RKO (cell line): ENCODE measurements at regions not wholly inside any gene's neighbourhood (a gene's known extent, or its start where the extent isn't known, plus 50 kb on each side); places are given as distances from the start of the nearest gene placed in this dataset.

Source experiments
- DNase-seq: peaks from one replicate; pipeline ENCODE4 v3.0.0-alpha.2; 2016; ENCODE audit warnings: low spot score

DNA sequence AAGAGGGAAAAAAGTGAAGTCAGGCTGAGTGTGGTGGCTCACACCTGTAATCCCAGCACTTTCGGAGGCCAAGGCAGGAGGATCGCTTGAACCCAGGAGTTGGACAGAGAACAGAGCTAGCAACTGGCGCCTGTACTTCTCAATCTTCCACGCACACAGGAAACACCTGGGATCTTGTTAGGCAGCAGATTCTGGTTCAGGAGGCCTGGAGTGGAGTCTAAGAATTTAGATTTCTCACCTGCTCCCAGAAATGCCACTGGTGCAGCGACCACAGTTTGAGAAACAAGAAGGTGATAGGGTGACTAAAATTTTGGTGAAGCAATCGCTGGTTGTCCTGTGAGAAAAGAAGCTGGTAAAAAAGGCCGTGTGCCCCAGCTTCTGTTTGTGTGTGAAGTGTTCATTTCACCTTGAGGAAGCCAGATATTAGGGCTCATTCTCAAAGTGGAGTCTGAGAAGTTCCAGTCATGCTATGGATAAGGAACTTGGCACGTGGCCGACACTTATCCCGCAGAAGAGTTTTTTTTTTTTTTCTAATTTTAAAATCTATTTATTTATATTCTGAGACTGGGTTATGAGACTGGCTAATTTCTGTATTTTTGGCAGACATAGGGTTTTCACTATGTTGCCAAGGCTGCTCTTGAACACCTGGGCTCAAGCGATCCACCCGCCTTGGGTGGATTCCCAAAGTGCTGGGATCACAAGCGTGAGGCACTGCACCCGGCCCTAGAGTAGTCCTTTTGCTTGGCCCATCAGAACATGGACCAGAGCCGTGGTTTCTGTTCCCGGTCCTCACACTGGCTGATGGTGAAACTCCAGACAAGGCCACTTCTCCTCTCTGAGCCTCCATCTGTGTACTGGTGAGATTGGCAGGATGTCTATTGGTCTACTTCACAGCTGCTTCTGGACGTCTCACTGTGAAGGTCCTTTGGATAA, 324.6 kb upstream of the PROK2 start:
- DNase-seq = no peak

DNA sequence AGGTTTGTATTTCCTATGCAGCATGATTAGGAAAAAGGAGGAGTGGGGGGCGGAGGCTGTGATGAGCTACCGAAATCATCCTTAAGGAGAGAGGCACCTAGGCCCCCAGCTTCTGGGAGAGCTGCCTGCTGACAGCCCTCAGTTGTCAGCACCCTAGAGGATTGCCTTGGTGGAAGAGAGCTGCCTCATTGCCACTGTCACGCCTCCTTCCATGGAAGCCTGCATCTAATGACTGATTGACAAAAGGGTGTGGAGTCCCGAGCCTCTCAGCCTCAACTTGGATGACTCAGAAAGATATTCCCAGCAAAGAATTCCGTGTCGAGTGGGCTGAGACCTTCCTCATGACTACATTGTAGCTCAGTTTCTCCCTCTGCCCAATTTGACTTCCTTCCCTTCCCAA, 320.4 kb upstream of the PROK2 start:
- DNase-seq = no peak

DNA sequence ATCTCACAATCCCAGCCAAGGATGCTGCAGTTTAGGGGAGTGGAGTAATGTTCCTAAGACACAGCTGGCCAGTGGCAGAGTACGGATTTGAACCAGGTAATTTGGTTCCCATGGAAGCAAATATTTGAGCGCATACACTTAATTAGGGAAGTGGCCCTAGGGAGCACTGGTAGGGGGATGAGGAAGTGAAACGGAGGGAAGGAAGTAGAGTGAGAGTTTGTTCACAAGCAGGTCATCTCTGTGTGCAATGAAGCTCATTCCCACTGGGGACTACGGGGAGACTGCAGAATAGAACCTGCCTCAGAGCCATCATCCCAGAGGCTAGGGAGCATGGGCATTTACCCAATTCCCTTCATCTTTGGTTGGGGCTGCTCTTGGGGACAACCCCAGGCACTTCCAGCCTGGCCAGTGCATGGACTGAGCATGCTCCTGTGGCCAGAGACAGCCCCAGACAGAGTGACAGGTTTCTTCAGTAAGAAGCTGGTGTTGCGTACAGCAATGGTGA, 317.2 kb upstream of the PROK2 start:
- DNase-seq = no peak

DNA sequence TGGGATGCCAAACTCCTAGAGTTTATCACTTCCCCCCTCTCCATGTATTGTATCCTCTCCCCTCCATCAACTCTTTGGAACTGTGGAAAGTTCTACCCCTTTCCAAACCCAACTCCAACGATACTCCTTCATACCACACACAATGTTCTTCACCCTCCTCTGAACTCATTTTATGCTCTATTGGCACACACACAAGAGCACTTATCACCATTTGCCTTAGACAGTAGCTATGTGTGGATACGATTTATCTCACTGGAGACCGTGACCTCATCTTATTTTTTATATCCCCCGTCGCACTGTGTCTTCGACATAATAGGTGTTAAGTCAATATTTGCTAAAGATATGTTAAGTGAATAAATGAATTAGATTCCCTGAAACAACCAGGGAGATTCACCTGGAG, 316.5 kb upstream of the PROK2 start:
- no peak for DNase-seq

DNA sequence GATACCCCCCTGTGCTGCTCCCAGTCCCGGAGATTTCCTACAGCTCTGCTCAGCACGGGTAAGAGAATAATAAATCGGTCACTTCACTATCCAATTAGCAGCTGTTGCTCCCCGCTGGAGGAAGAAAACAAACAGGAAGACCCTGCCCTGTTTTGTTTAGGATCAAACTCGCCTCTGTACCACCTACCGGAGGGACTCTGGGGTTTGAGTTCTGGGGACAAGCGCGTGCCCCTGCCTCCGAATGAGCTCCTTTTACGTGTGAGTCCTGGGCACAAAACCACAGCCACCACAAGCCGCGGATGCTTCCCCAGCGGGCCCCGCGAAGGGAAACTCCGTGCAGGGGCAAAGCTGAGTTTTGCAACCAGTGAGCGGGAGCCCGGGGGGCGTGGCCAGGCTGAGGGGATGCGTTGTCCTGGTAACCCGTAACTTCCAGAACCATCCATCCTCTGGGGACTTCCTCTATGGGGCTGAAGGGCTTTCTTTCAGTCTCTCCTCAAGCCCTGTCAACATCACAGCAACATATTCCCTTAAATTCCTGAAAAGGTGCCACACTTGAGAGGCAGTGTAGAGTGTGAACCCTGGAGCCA, 315.7 kb upstream of the PROK2 start:
- DNase-seq = no peak

DNA sequence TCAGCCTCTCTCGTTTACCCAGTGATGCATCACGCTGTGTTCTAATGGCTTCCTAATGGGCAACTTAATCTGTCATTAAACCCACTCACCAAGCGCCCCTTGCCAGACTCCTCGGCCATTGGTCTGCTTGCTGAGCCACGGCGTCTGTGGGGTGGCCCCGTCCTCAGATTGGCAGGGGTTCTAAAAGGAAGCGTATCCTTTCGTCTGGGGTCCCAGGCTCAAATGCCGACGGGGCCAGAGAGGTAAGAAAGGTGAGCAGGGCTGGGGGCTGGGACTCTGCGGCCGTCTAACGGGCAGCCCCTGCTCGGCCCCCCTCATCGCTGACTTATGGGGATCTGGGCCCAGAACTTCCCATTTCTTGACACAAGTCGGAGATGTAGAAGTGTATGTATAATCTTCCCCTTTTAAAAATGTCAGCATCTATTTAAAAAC, 315.1 kb upstream of the PROK2 start:
- DNase-seq = no peak

DNA sequence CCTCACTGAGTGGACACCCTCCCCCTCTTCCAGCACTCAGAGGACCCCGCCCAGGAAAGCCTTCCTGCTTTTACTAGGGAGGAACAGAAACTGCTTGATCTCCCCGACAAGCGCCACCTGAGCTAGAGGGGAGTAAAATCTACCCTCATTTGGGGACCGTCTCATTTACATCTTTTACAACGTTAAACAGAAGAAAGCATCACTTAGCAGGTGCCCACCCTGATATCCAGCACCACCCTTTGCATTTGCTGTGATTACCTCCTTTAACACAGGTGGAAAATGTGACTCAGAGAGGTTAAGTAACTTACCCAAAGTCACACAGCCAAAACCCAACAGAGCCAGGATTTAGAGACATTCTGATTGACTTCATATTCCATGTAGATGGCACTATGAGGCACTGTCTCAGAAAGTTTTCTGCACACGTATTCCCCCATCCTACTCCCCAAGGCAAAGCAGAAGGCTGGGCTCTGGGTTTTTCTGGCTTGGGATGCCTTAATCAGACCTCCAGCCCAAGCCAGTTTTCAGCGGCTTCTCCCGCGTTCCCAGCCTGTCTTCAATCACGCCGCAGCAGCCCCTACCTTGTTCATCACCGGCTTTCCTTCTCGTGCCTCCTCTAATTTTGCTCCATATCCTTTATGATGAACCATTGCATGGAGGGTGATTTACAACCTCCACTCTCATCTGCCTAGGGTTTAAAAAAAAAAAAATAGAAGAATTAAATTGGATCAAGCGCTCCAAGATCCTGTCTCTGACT, 314.6 kb upstream of the PROK2 start:
- DNase-seq = no peak

DNA sequence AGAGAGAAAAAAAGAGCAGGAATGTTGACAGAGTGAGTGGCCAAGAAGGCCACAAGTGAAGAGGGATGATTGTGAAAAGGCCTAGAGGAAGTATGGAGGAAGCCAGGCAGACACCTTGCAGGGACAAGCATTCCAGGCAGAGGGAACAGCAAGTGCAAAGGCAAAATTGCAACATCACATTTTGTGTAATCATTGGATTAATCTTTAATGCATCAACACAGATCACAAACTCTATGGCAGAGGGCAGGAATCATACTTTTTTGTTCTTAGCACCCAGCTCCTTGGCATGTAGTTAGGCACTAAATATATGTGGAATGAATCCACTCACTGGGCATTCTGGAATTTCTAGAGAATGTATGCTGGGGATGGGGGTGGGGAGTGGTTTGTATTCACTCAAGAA, 312.1 kb upstream of the PROK2 start:
- no peak for DNase-seq

DNA sequence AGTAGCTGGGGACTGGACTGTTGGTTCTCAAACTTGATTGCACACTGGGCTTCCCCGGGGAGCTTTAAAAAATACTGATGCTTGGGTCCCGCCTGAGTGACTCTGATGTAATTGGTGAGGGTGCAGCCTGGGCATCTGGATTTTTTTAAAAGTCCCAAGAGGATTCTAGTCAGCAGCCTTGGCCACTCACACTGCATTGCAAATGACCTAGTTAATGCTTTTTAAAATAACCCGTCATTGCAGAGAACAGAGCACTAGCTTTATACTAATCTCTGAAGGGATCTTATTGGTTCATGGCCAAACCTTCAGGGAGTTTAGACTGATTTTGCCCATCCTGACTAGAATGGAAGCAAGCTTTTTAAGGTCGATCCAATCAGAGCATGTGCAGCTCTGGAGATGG, 310.6 kb upstream of the PROK2 start:
- DNase-seq = no peak

DNA sequence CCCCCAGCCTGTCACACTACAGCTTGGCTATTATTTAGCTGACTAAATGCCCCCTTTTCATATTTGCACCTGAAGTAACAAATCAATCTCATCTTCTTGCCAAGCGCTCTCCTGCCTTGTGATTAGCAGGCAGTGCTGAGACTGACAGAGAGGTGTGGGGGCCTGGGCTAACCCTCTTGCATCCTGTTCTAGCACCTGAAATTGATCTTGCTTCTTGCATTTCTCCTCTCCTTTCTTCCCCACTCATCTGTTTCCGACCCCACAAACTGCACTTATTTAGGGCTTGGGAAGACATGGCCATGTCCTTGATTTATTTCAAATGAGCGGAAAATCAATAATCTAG, 309.0 kb upstream of the PROK2 start:
- DNase-seq = no peak

DNA sequence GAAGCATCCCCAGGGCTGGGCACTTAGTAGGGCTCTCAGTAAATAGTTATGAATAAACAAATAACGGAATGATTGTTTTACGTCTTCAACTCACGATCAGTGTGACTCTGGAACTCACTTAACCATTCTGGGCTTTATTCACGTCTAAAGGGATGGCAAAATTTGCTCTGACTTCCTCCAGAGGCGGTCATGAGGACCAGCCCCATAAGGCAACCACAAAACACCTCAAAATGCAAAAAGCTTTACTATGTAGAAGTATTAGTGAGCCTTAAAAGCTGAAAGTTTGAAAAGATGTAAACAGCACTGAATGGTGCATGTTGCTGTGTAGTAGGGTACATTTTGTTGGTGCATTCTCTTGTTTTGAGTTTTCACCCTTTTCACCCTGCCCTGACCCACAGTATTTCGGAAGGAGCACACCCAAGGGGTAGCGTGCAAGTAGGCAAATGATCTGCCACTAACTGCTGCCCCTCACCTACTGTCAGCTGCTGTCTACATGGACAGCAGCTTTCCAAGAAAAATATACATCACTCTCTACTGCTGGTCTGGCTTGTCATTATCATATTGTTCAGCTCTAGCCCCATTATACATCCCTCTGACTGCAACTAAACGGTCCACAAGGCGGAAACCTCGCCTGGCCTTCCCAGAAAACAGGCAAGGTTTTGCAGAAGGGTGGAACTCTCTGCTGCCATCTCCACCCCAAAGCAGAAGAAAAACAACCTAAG, 308.5 kb upstream of the PROK2 start:
- DNase-seq = no peak

DNA sequence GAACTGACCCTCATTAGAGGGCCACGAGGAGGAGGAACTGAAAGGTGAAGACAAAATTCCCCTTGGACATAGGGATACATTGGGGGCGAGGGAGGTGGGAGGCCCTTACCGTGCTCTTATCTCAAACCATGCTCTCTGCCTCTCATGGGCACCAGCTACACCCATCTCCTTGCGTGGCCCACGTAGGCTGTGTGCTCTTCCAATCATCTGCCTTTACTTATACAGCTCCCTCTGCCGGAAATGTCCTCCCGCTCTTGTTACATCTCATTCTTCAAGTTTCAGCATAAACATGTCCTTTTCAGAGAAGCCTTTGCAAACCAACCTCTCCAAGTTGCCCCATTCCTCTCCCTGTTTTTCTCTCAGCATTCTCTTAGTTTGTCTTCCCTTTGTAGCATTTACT, 307.8 kb upstream of the PROK2 start:
- DNase-seq = no peak

DNA sequence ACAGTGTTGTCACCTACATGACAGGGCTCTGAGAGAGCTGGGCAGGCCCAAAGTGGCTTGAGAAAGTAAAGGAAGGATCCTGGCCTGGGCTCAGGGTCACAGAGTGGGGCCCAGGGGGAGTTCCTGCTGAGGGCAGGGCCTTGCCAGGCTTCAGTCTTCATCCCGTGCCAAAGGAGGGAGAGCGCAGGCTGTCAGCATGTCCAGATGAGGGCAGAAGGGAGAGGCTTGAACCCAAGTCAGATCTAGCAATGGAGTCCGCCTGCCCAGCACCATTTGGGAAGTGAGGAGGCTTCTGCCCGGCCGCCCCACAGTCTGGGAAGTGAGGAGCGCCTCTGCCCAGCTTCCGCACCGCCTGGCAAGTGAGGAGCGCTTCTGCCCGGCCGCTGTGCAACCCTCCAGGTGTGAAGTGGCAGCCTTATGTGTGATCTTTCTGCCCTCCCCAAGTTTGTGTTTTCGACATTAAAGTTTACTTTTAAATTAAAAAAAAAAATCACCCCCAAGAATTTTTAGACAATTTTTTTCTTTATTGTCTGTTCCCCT, 303.6 kb upstream of the PROK2 start:
- DNase-seq = no peak

DNA sequence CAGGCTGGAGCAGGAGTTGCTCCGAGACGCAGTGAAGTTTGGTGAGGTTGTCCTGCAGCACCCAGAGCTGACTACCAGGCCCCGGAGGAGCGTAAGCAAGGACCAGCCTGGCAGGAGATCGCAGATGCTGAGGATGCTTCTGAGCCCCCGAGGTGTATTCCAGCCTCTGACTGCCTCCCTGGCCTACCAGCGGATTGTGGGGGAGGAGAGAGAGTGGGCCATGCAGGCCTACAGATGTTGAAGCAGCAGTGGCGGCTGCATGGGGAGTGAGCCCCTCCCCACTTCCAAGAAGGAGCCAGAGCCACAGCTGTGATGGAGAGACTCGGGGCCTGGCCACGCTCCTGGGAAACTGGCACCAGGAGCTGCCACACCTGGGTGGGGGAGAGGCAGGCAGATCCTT, 302.5 kb upstream of the PROK2 start:
- DNase-seq = no peak

DNA sequence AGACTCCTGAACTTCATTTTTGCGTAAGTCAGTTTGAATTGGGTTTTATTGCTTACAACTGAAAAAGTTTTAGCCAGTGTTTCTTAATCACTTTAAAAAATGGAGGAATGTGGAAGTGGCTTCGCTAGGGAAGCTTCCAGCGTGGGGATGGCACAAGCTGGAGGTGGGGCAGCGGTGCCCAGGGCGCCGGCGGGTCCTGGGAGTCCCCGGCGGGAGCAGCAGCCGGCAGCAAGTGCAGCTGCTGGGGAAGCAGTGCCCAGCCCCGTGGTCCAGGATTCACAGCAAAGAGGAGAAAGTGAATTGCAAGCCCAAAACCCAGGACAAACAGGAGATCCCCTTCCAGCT, 301.8 kb upstream of the PROK2 start:
- no peak for DNase-seq

DNA sequence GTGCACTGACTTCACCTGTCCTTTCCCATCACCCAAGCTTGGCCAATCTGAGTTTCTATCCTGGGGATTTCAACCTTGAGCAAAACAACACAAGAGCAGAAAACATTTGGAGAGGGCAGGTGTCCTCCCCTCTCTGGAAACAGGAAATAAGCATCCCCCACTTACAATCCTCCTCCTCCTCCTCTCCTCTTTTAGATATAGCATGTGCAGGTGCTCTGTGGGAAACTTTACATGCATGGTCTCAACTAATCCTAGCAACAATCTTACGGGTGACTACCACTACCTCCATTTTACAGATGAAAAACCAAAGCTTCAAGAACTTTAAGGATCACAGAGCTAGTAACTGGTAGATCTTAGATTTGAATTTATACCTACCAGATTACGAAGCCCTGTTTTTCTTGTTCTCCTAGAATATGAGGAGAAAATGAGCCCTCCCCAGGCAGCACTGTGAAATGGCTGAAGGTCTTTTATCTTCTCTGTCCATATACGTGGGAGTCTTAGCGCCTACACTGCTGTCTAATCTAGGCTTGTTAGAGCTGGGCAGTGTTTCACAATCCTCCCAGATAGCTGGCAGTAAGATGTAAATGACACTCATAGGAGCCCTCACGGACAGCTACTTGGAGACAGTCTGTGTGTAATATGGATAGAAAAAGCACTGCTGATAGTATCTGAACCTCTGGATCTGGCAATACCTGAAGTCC, 301.2 kb upstream of the PROK2 start:
- no peak for DNase-seq

DNA sequence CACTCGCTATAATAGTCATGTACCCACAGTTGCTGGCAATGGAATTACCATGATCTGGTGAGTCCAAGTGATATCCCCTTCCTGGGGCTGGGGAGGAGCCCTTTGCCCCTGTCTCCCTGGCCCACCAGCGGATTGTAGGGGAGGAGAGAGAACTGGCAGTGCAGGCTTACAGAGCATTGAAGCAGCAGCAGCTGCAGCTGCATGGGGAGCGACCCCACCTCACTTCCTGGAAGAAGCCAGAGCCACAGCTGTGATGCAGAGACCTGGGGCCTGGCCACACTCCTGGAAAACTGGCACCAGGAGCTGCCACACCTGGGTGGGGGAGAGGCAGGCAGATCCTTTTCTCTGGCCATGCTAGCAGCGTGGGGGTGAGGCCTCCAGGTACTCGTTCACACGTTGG, 300.1 kb upstream of the PROK2 start:
- no peak for DNase-seq

DNA sequence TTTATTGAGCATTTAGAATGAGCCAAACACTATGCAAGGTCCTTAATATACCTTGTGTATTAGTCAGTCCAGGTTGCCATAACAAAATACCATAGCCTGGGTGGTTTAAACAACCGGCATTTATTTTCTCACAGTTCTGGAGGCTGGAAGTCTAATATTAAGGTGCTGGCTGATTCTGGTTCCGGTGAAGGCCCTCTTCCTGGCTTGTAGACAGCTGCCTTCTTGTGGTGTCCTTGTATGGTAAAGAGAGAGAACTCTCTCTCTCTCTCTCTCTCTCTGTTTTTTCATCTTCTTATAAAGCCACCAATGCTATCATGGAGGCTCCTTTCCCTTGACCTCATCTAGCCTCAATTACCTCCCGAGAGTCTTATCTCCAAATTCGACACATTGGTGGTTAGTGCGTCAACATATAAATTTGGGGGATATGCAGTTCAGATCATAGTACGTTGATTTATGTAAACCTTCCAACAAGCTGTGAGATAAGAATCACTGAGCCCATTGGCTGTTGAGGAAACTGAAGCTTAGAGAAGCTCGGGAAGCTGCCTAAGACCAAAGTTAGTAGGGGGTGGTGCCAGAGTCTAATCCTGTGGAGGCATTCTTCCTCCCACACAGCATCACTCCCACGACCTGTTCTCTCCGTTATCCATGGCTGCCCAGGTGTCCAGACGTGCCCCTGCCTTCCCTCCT, 298.0 kb upstream of the PROK2 start:
- DNase-seq = no peak

DNA sequence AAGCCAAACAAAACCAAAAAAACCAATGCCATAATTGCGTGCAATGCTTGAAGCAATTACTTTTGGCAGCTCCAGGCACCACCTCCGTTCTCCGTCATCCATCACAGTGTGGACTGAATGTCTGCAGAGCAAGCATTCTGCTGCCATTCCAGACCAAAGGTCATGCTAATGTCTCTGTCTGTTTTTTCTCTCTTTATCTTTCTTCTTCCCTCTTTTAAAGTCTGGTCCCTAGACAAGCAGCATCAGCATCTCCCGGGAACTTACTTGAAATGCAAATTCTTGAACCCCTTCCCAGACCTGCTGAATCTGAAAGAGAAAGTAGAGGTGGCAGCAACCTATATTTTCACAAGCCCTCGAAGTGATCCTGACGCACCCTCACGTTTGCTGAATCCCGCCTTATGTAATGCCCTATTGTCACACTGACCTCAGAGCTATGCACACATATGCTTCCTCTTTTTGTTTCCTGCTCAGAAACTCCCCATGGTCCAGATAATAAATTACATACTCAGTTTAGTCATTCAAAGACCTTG, 297.3 kb upstream of the PROK2 start:
- no peak for DNase-seq

DNA sequence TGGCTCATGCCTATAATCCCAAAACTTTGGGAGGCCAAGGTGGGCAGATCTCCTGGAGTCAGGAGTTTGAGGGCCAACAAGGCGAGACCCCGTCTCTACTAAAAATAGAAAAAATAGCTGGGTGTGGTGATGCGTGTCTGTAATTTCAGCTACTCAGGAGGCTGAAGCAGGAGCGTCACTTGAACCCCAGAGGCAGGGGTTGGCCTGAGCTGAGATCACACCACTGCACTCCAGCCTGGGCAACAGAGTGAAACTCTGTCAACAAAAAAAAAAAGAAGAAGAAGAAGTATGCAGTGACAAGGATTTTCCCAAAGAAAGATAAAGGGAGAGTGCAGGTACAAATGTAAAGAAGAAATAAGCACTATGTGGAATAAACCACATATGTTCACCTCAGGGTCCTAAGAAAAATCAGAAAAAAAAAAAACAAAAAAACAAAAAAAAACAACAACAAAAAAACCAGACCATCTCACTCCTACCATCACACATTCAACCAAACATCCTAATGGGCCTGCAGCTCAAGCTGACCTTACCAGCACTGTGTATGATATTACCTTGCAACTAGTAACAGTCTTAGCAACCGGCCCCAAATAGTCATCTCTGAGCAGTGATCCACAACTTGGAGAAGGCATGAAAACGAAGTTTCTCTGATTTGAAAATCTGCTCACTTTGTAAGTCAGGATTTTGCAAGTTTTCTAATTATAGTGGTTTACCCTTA, 296.7 kb upstream of the PROK2 start:
- DNase-seq = no peak
